GM18505 (cell line): ENCODE measurements at regions not wholly inside any gene's neighbourhood (a gene's known extent, or its start where the extent isn't known, plus 50 kb on each side); places are given as distances from the start of the nearest gene placed in this dataset.

Experiments
- ATAC-seq: cut with Tn5 transposase; IDR thresholded peaks from one replicate; pipeline ENCODE4 v1.9.1; 2021; ENCODE audit not compliant: unreplicated experiment
- POLR2A ChIP-seq: IDR thresholded peaks from 4 replicates; pipeline ENCODE4 v1.6.1; 2011; ENCODE audit warnings: borderline replicate concordance; ENCODE audit not compliant: insufficient read depth, insufficient read length; ENCODE audit errors: extremely low read depth

DNA sequence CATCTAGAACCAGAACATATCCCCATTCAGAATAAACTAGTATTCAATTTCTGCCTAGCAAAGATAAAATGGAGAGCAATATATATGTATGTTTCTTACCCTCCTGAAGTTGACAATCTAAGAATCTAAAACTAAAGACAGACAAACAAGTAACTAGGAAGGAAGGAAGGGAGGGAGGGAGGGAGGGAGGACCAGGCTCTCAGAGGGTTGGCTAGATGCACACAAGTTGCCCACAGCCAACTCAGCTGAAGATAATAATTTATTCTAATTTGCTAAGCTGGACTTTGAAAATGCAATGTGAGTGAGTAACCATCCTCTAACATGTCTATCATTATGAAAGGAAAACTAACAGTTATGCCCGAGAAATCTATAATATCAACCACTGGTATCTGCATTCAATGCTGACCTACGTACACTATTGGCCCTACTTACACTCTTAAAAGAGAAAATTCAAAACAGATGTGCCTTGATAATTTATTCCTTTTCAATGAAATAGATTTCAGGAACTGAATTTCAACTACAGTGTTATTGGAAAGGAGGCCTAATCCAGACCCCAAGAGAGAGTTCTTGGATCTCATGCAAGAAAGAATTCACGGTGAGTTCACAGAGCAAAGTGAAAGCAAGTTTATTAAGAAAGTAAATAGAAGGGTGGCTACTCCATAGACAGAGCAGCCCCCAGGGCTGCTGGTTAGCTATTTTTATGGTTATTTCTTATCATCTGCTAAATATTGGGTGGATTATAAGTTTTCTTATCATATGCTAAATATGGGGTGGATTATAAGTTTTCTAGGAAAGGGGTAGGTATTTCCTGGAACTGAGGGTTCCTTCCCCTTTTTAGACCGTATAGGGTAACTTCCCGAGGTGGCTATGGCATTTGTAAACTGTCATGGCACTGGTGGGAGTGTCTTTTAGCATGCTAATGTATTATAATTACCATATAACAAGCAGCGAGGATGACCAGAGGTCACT lies 288.5 kb upstream of the SLC39A10 start:
- ATAC-seq = no peak
- no peak for TF ChIP-seq POLR2A

- no peak for ATAC-seq
- TF ChIP-seq POLR2A = no peak
These were observed 289.2 kb upstream of the SLC39A10 start for GRCh38 chr2:195367809-195368208.

GRCh38 chr2:195364015-195364965 lies 292.7 kb upstream of the SLC39A10 start:
- TF ChIP-seq POLR2A = no peak
- no peak for ATAC-seq

DNA sequence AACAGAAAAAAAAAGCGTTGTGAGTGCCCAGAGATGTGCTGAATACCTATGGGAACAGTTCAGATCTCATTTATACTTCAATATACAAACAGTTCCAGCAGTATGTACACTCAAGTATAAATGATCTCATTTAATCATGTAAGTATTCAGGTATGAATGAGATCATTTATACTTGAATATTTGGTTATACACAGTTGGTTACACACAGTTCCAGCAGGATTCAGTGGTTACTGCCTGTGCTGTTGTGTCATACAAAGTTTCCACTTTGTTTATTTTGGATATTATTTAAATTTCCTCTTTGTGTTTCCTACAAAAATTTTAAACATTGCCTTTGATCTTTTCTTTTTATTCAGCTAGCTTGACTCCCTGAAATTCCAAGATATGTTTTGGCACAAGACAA lies 293.5 kb upstream of the SLC39A10 start:
- ATAC-seq = no peak
- TF ChIP-seq POLR2A = no peak

GRCh38 chr2:195360242-195360641 lies 296.8 kb upstream of the SLC39A10 start:
- no peak for TF ChIP-seq POLR2A
- no peak for ATAC-seq

DNA sequence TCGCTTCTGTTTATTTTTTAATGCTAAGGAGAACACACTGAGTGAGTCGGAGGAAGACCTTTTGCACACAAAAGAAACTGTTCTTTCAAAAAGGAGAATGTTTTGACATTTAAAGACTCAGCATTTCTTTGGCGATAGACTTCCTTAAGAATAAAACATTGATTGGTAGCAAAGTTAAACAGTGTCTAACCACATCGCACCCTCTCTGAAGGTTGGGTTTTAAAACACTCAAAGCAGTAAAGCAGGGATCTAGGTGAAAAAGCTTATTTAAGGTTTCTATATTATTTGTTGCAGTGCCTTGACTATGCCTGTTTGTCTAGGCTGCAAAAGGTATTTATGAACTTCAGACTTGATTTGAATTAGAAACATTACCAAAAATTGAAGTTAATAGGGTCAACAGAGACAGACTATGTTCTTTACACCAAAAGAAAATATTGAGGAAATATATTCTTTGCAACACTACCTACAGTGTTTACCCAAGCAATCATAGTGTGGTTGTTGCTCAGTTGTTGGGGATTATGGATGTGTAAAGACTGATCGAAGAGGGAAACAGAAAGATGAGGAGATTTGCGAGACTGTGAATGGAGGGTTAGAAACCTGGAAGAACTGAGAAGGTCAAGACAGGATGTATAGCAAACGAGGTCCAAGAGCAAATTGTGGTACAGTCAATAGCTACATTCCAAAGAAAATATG lies 297.8 kb upstream of the SLC39A10 start:
- TF ChIP-seq POLR2A = no peak
- ATAC-seq = no peak

GRCh38 chr2:195356920-195357440 lies 300.0 kb upstream of the SLC39A10 start:
- no peak for TF ChIP-seq POLR2A
- no peak for ATAC-seq

- ATAC-seq = no peak
- no peak for TF ChIP-seq POLR2A
These were observed 301.0 kb upstream of the SLC39A10 start for GRCh38 chr2:195356026-195356425.

DNA sequence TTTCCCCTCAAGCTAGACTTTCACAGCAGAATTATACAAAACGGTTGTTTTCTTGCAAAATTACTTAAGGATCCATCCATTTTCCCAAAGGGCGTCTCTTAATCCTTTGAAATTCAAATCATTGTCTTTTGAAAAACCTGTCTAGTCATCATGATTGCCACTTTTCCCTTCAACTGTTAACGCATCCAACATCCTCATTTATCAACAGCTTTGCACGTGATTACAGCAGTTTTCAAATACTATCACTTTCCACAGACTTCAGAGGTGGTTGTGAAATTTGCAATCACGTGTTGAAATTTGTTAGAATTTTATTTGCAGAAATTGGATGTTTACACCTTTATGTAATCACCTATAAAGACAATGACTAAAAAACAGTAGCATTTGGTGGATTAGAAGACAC lies 304.4 kb upstream of the SLC39A10 start:
- no peak for TF ChIP-seq POLR2A
- ATAC-seq = no peak

DNA sequence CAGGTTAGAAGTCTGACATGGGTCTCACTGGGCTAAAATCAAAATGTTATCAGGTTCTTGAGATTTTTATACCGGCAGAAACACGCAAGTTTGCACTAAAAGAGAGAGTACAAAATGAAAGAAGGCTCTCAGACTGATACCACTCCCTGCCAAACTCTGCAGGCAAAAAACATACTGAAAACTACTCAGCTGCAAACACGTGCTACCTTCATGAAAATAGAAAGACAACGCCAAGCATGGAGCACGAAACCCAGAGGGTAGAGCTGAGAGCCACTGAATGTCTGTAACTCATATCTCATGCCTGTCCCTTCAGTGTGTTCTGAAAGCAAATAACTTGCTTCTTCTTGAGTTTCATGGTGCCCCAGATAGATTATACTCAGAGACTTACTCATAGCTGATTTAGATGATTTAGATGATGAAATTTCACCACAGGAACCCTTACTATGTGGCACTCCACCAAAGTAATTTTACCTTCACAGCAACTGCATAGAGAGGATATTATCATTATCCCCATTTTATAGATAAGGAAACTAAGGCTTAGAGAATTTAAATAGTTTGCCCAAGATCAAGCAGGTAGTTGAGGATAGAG lies 313.0 kb upstream of the SLC39A10 start:
- TF ChIP-seq POLR2A = no peak
- peak; percentile 31 for ATAC-seq

DNA sequence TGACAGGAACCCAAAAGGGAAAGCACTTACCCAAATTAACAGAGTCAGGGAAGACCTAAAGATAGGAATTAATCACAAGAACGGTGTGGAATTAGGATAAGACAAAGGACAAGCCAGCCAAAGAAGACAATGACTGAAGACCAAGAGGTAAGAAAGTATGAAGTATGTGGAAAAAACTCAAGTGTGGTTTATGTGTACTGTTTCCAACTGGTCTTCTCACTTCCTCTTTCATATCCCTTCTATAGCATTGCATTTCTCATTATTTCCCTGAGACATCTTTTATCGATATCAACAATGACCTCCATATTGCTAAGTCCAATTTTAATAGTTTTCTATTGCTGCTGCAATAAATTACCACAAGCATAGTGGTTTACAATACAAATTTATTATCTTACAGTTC lies 313.5 kb upstream of the SLC39A10 start:
- peak; percentile 74 for ATAC-seq

GRCh38 chr2:195342061-195342460 lies 315.0 kb upstream of the SLC39A10 start:
- no peak for TF ChIP-seq POLR2A
- no peak for ATAC-seq

More for the DNA sequence above, 313.5 kb upstream of the SLC39A10 start:
- TF ChIP-seq POLR2A = no peak
